Loucy (cell line): ENCODE measurements at regions not wholly inside any gene's neighbourhood (a gene's known extent, or its start where the extent isn't known, plus 50 kb on each side); places are given as distances from the start of the nearest gene placed in this dataset.

Source experiments
- CTCF ChIP-seq: fragments of 200-600 bp; sonication (generic); conservative IDR thresholded peaks from 2 replicates; pipeline ENCODE4 v1.5.1; 2014; ENCODE audit warnings: mild to moderate bottlenecking, antibody characterized with exemption, low read length
- EZH2phosphoT487 ChIP-seq: fragments of 200-600 bp; IDR thresholded peaks from 2 replicates; pipeline ENCODE4 v1.6.1; 2018; ENCODE audit warnings: antibody characterized with exemption, mild to moderate bottlenecking, moderate library complexity, borderline replicate concordance

GRCh38 chr12:90441431-90441830 lies 513.5 kb downstream of the CCER1 start:
- TF ChIP-seq CTCF (no peak), EZH2phosphoT487 (no peak)
